Left lobe of liver (tissue), 2 donors: ENCODE measurements at regions not wholly inside any gene's neighbourhood (a gene's known extent, or its start where the extent isn't known, plus 50 kb on each side); places are given as distances from the start of the nearest gene placed in this dataset.

Source experiments
- ATAC-seq: fragments of 200-7000 bp; cut with Tn5 transposase; one replicate; pipeline ENCODE4 v1.9.1; 2020; ENCODE audit warnings: mild to moderate bottlenecking, moderate library complexity
- DNase-seq: peaks from one replicate; pipeline ENCODE4 v3.0.0-alpha.2; 2020; ENCODE audit warnings: low spot score
- donor health status: DM: no; HTN: no; CAD: no; lungs with moderate emphysema.
- donor health status: DM: no; HTN: yes; CAD: no.

- ATAC-seq (no peak), DNase-seq (no peak)
Observed at GRCh38 chr3:165378761-165379160, 182.6 kb upstream of the SLITRK3 start.

- no peak for ATAC-seq
Observed at GRCh38 chr3:165359005-165359404, 162.8 kb upstream of the SLITRK3 start.

GRCh38 chr3:165355316-165355715, 159.1 kb upstream of the SLITRK3 start:
- no peak for ATAC-seq
- DNase-seq, result no peak

More at GRCh38 chr3:165359005-165359404, 162.8 kb upstream of the SLITRK3 start:
- DNase-seq, result no peak

- ATAC-seq (no peak), DNase-seq (no peak)
Observed at GRCh38 chr3:165347526-165347925, 151.3 kb upstream of the SLITRK3 start.

- ATAC-seq (no peak), DNase-seq (no peak)
Observed at GRCh38 chr3:165346503-165346902, 150.3 kb upstream of the SLITRK3 start.

- ATAC-seq (no peak), DNase-seq (no peak)
Observed at GRCh38 chr3:165343185-165343584, 147.0 kb upstream of the SLITRK3 start.

GRCh38 chr3:165339753-165340152, 143.6 kb upstream of the SLITRK3 start:
- ATAC-seq, result peak; percentile 66
- DNase-seq, result no peak

- DNase-seq (no peak), ATAC-seq (no peak)
Observed at GRCh38 chr3:165336786-165337185, 140.6 kb upstream of the SLITRK3 start.
